Tibial artery (tissue), 4 donors: ENCODE measurements at regions not wholly inside any gene's neighbourhood (a gene's known extent, or its start where the extent isn't known, plus 50 kb on each side); places are given as distances from the start of the nearest gene placed in this dataset.

Experiments used
- DNase-seq, 2 donors: peaks; one replicate each; pipeline ENCODE4 v3.0.0-alpha.2; 2019
- H3K27ac ChIP-seq, 2 donors: fragments of 200-600 bp; sonication (generic) in 1 of 2; 1 replicate in 1 of 2; 2 replicates in 1 of 2; pipeline ENCODE4 v1.5.1; 2018 to 2019; ENCODE audit warnings: mild to moderate bottlenecking in 1 of 2
- H3K27me3 ChIP-seq, 2 donors: fragments of 200-600 bp; sonication (generic) in 1 of 2; one replicate each; pipeline versions ENCODE4 v1.5.1 to v1.6.0; 2016 to 2019
- H3K36me3 ChIP-seq, 3 donors: fragments of 200-600 bp; sonication (generic) in 2 of 3; one replicate each; pipeline ENCODE4 v1.5.1; 2016 to 2019; ENCODE audit warnings: mild to moderate bottlenecking in 2 of 3
- H3K4me1 ChIP-seq, 4 donors: fragments of 200-600 bp; sonication (generic) in 2 of 4; 1 replicate in 3 of 4; 2 replicates in 1 of 4; pipeline ENCODE4 v1.5.1; 2016 to 2019
- H3K4me3 ChIP-seq, 2 donors: fragments of 200-600 bp; sonication (generic) in 1 of 2; 1 replicate in 1 of 2; 2 replicates in 1 of 2; pipeline ENCODE4 v1.5.1; 2018 to 2019; ENCODE audit warnings: mild to moderate bottlenecking in 2 of 2
- H3K9me3 ChIP-seq, 3 donors: fragments of 200-600 bp; sonication (generic) in 1 of 3; one replicate each; pipeline ENCODE4 v1.5.1; 2016 to 2019
- CTCF ChIP-seq, 2 experiments: fragments of 200-600 bp in 1 of 2; fragments of 450-650 bp in 1 of 2; IDR thresholded peaks; one replicate each; pipeline ENCODE4 v1.5.1; 2017 to 2019; ENCODE audit warnings: antibody characterized with exemption in 2 of 2, mild to moderate bottlenecking in 1 of 2, moderate library complexity in 1 of 2
- intact Hi-C: fragments of 100-400 bp; cut with DNase I; formaldehyde crosslinking; loops from one replicate; pipeline ENCODE4 v1.15.0; 2023; ENCODE audit warnings: low total_unique reads

DNA sequence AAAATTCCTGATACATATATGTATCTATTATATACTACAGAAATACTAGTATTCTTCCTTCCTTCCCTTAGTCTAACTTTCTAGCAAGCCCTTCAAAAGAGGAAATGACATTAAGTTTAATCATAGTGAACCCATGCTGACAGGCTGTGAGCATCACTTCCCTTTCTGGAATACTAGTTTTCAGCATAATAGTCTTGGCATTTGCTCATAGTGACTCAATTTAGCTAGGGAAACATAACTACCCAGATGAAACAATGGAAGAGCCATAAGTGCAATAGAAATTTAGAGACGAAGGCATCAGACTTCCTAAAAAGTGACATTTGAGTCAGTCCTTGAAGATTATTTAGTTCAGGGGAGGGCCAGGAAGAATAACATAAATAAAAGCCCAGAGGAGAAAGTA lies 184.5 kb upstream of the CRY1 start:
- Histone ChIP-seq H3K9me3 (no peaks in the 10 kb centered on the region), H3K4me1 (no peaks in the 10 kb centered on the region), H3K27ac (no peak overlapping the region), H3K36me3 (no peaks in the 10 kb centered on the region), H3K4me3 (no peak overlapping the region), H3K27me3 (no peaks in the 10 kb centered on the region)
- TF ChIP-seq CTCF (IDR thresholded peaks at IDR 0.05), result no peak
- intact Hi-C loops, result no loop called here
- no peak for DNase-seq

DNA sequence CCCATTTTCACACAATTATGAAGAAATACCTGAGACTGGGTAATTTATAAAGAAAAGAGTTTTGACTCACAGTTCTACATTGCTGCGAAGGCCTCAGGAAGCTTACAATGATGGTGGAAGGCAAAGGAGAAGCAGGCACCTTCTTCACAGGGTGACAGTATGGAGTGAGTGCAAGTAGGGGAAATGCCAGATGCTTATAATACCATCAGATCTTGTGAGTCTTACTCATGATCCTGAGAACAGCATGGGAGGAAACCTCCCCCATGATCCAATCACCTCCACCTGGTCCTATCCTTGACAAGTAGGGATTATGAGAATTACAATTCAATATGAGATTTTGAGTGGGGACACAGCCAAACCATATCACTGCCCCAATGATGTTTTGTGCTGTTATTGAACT lies 189.3 kb upstream of the CRY1 start:
- no peak overlapping the region for H3K27ac ChIP-seq
- no peak for DNase-seq
- H3K4me1 ChIP-seq, result no peaks in the 10 kb centered on the region
- no peaks in the 10 kb centered on the region for H3K27me3 ChIP-seq
- TF ChIP-seq CTCF (IDR thresholded peaks at IDR 0.05), result no peak
- no peaks in the 10 kb centered on the region for H3K36me3 ChIP-seq
- intact Hi-C loops, result no loop called here
- no peak overlapping the region for H3K4me3 ChIP-seq
- H3K9me3 ChIP-seq, result no peaks in the 10 kb centered on the region

GRCh38 chr12:107283652-107284051 lies 190.3 kb upstream of the CRY1 start:
- intact Hi-C loops, result no loop called here
- Histone ChIP-seq H3K36me3 (no peaks in the 10 kb centered on the region), H3K4me1 (no peaks in the 10 kb centered on the region), H3K4me3 (no peak overlapping the region), H3K9me3 (no peaks in the 10 kb centered on the region), H3K27ac (no peak overlapping the region), H3K27me3 (no peaks in the 10 kb centered on the region)
- TF ChIP-seq CTCF (IDR thresholded peaks at IDR 0.05), result no peak
- DNase-seq, result no peak

GRCh38 chr12:107284692-107285091 lies 191.3 kb upstream of the CRY1 start:
- no peak overlapping the region for H3K4me3 ChIP-seq
- no peaks in the 10 kb centered on the region for H3K4me1 ChIP-seq
- intact Hi-C loops, result no loop called here
- no peak for TF ChIP-seq CTCF (IDR thresholded peaks at IDR 0.05)
- H3K36me3 ChIP-seq, result no peaks in the 10 kb centered on the region
- DNase-seq, result no peak
- H3K27me3 ChIP-seq, result no peaks in the 10 kb centered on the region
- no peaks in the 10 kb centered on the region for H3K9me3 ChIP-seq
- no peak overlapping the region for H3K27ac ChIP-seq

DNA sequence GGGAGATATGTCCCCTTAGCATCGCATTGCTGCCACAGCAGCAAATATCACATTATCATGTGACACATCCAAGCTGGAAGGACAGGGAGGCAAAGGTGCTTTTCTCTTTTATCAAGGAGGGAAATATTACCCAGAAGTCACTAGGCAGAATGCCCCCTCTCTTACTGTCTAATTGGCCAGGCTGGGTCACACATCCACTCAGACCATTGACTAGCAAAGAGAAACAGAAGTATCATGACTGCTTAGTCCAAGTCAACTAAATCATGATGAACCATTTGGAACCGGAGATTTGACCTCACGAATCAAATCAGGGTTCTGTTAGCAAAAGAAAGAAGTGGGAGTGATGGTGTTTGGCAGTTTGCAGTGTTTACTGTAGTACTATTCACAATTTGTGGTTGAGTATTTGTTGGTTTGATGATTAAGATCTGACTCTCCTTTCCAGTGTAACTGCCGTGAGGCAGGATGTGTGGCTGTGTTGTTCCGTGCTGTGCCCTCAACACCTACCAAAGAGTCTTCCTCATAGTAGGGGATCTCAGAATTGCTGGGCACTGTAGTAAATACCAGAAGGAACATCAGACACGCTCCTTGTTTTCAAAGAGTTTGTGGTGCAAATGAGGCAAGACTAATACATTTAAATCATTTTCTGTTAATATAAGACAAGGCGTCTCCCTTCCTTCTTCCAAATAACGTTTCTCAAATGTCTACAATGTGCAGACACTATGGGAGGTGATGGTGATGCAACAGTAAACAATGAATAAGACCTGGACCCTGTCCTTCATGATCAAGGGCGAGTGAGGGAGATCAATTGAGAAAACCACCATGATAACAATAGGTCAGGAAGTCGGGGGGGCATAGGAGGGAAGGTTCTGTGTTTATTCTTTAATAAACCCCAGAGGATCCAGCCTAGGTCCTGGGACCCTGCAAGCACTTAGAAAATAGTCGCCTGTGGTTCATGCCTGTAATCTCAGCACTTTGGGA lies 194.4 kb upstream of the CRY1 start:
- H3K27me3 ChIP-seq, result peaks cover 0 to 2% of the 10 kb centered on the region in 2 donors
- intact Hi-C loops, result no loop called here
- H3K36me3 ChIP-seq, result no peaks in the 10 kb centered on the region
- TF ChIP-seq CTCF (IDR thresholded peaks at IDR 0.05), result no peak
- DNase-seq, result no peak
- no peaks in the 10 kb centered on the region for H3K4me1 ChIP-seq
- no peaks in the 10 kb centered on the region for H3K9me3 ChIP-seq
- no peak overlapping the region for H3K27ac ChIP-seq
- H3K4me3 ChIP-seq, result no peak overlapping the region
